Esophagus mucosa (tissue), 1 donor: ENCODE measurements at regions not wholly inside any gene's neighbourhood (a gene's known extent, or its start where the extent isn't known, plus 50 kb on each side); places are given as distances from the start of the nearest gene placed in this dataset.

ENCODE experiments used
- ATAC-seq: fragments of 200-7000 bp; cut with Tn5 transposase; one replicate; pipeline ENCODE4 v1.9.1; 2020
- donor health status: DM: yes; HTN: yes; CAD: no.

- ATAC-seq, result no peak
Observed at GRCh38 chr2:199019898-199020507, 437.7 kb downstream of the SATB2 start.

GRCh38 chr2:199018826-199019225 lies 438.9 kb downstream of the SATB2 start:
- ATAC-seq, result no peak

- ATAC-seq, result no peak
Observed at GRCh38 chr2:199015072-199015471, 442.7 kb downstream of the SATB2 start.

- no peak for ATAC-seq
Observed at GRCh38 chr2:199014226-199014625, 443.5 kb downstream of the SATB2 start.

- peak; percentile 18 for ATAC-seq
Observed at GRCh38 chr2:199011908-199012307, 445.8 kb downstream of the SATB2 start.

DNA sequence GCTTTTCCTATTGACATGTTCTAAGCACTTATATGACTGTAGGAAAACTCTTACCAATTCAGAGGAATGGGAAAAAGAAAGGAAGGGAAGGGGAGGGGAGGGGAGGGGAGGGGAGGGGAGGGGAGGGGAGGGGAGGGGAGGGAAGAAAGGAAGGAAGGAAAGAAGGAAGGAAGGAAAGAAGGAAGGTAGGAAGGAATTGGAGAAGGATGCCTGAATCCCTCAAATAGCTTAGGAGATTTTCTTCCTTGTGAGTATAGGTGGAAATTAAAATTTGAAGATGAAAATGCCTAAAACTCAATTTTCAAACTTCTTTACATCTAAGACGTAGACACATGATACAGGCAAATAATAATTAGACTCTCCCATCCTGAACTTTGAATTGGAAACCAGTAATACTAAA lies 463.1 kb downstream of the SATB2 start:
- ATAC-seq, result no peak

- no peak for ATAC-seq
Observed at GRCh38 chr2:198991431-198991830, 466.3 kb downstream of the SATB2 start.

GRCh38 chr2:198975779-198976178 lies 482.0 kb downstream of the SATB2 start:
- ATAC-seq, result no peak

DNA sequence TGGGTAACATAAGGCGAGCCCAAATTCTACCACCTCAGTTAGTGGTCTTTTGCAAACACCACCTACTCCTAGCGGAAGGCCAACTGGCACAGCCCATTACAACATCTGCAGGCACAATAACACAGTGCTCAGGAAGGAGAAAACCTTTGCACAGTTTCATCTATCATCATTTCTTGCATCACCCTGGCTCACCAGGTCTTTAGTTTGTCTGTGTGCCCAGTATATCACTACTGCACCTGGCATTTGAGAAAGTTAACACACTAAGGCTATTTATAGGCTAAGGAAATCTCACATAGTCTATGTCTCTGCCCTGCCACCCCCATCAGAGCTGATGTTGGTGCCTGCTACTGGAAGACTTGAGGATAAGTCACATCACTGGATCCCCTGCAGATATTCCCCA lies 484.0 kb downstream of the SATB2 start:
- ATAC-seq, result no peak

- no peak for ATAC-seq
Observed at GRCh38 chr2:198973181-198973580, 484.6 kb downstream of the SATB2 start.

- no peak for ATAC-seq
Observed at GRCh38 chr2:198968545-198968944, 489.2 kb downstream of the SATB2 start.

DNA sequence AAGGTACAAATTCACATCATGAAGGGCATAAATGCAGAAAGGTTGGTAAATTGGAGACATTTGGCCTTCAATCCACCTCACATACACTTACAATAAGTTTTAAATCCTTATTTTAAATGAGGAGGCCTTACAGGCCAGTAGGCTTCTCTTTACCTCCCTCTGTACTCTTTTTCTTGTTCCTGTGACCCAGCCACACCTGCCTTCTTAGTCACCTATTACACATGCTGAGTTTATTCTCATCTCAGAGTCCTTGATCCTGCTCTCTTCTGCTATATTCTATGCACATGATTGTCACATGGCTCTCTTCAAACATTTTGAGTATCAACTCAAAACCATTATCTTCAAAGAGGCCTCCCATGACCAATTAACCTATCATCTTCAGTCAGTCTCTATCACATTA lies 491.5 kb downstream of the SATB2 start:
- no peak for ATAC-seq

DNA sequence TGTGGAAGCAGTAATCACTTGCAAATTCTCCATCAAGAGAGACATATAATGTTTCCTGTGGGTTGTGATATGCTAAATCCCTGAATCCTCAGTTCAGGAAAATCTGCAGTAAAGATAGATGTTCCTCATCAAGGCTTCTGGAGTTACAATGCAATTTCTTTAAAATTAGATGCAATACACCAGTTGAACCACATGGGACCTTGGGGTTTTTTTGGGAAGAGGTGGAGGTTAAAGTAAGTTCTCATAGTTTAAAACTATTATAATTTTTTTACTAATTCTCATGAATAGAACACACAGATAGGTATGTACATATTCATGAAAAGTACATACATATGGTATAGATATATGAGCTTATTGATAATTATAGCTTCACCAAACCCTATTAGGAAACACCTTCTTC lies 496.2 kb downstream of the SATB2 start:
- ATAC-seq, result no peak

DNA sequence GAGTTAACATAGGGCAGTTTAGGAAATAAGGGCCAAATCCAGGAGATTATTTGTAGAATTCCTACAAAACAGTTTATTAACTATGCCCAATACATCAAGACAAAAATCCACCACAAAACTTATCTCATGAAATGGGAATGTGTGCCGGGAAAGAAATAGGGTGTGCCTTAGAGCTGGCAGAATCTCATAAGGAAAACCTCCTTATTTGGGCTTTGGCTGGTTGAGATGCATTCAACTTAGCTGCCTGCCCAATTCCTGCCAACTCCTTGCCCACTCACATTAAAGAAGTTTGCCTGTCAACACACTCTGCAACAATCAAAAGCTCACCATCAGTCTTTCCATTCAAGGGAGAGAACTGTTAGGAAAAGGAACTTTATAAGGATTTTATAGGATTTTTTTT lies 500.6 kb downstream of the SATB2 start:
- ATAC-seq, result no peak

DNA sequence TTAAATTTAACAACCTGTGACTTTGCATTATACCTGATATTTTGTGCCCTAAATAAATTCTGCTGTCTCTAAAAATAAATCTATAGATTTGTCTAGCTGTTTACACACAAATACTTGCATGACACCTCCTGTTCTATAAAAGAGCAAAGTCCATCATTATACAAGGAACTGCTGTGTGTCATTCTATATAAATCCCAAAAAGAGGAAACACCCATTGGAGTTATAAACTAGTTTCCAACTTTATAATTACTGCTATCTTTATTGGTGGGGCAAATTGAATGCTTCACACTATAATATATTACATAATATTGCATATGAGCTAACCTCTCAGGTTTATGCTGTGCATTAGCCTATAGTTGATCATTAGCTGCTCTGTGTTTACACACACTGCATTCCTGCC lies 504.4 kb downstream of the SATB2 start:
- no peak for ATAC-seq

DNA sequence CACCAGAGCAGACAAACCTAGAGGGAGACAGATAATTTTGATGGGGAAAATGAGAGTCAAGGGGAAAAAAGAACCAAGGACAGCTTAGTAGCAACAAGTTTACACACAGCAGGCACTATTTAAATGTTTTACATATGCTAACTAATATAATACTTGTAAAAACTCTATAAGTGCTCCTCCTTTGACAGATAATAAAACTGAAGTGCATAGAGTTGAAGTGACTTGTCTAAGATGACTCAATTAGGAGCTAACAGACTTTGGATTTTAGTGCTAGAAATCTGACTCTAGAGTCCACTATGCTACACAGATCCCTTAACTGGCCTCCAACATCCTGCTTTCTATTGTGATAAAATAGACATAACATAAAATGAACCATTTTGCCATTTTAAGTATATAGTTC lies 506.9 kb downstream of the SATB2 start:
- ATAC-seq, result no peak

DNA sequence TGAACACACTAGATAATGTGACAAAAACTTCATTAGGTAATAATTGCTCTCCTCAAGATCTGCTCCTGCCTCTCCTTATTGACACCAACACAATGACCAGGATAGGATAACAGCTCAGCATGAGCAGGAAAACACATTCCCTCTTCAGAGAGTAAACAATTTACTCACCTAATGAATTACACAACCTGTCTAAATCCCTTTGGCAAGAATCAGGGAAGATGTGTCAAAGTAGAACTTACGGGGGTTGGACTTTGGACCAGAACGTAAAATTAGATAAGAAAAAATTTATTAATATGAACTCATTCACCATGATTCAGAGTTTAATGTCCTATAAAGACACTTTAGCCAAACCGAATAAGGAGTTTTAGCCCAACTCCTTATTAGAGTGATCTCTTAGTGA lies 512.2 kb downstream of the SATB2 start:
- no peak for ATAC-seq

- no peak for ATAC-seq
Observed at GRCh38 chr2:198930170-198930569, 527.6 kb downstream of the SATB2 start.

DNA sequence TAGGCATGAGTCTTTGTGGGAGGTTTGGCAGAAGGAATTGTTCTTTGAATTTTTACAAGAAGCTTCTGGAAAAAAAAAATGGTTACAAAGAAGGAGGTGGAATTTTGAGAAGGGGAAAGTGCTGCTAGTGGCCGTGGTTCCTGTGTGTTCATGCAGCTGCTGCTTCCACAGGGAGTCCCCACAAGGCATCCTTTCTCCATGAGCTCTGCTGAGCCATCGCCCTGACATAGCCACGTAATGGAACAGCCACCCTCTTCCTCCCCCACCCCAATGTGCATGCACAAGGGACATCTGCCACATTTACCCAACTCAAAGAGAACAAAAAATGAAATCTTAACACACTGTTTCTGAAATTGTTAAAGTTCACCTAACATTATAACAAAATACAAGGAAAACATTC lies 529.7 kb downstream of the SATB2 start:
- no peak for ATAC-seq

DNA sequence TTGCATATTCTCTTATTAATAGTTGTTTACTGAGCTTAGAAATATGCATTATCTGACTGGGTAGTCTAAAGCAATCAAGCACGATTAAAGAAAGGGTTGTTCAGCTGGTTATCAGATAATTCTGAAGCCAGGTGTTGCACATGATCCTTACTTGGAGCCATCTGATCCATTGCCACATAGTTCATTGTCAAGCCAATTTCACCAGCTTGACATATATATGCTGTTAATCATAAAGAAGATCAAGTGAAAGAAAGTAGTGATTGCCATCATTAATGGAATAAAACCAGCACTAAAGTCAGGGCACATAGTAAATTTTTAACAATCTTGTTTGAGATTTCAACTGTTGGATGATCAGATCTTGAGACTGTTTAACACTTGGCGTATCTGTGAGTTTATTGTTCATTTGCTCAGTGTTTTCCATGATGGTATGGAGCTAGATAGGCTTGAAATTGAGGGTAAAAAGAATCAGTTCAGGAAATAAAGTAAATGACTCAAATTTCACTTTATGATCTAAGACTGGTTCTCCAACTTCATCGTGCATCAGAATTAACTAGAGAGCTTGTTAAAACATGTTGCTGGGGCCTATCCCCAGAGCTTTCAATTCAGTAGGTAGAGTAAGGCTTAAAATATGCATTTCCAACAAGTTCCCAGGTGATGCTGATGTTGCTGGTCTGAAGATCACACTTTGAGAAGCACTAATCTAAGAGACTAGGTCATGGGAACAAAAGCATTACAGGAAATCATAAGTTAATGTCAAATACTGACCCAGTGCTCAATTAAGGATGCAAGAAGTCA lies 539.6 kb downstream of the SATB2 start:
- peak; percentile 84 for ATAC-seq

DNA sequence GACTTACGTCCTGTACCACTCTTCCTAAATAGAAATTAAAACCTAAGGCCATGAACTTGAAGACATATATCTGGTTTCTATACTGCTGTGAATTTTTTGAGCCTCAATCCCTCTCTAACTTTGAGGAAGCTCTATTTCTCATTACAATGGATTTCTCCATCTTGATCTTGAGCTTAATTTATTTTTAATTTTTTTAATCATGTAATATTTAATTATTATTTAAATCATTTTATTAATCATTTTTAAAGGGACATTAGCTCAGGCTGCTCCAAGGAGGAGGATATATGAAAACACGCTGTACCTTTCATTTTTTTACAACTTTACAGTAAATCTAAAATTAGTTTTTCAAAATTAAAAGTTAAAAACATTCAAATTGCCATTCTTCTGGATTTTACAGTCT lies 540.5 kb downstream of the SATB2 start:
- ATAC-seq, result no peak

DNA sequence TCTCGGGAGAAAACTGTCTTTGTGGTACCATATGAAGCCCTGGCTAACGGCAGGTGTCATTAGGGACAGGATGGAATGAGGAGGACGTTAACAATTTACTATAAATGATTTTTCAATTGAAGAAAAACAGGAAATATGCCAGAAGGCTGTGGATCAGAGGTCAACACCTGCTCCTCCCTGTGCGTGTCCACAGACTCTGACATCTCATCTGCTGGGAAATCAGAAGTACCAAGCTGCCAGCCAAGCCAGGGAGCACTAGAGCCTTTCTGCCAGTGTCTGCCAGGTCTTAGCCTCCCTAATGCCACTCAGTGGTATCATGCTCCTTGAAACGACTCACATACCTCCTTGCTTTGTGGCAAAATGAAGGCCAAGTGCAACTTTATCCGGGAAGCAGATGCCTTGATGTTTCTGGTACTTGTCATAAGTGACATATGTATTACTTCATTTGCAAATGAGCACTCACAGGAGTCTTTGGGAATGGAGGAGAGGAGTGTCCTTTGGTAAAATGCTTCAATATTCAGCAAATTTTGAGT lies 541.1 kb downstream of the SATB2 start:
- ATAC-seq, result no peak

GRCh38 chr2:198913394-198914152 lies 544.2 kb downstream of the SATB2 start:
- no peak for ATAC-seq
